GM19395 (cell line): ENCODE measurements at regions not wholly inside any gene's neighbourhood (a gene's known extent, or its start where the extent isn't known, plus 50 kb on each side); places are given as distances from the start of the nearest gene placed in this dataset.
"Not testable (repeated sequence)": the region's sequence is repeated elsewhere in the genome, so short reads cannot be mapped to it uniquely, and the experiment has no call there.

ENCODE experiments used
- ATAC-seq: cut with Tn5 transposase; IDR thresholded peaks from one replicate; pipeline ENCODE4 v1.9.1; 2021; ENCODE audit warnings: mild to moderate bottlenecking, moderate library complexity; ENCODE audit not compliant: unreplicated experiment

- ATAC-seq: no peak
Measured at GRCh38 chr12:107826276-107826675, 51.8 kb downstream of the ASCL4 start.

- no peak for ATAC-seq
Measured at GRCh38 chr12:107829271-107829670, 54.8 kb downstream of the ASCL4 start.

GRCh38 chr12:107832441-107832840 is 57.9 kb downstream of the ASCL4 start:
- ATAC-seq: no peak

GRCh38 chr12:107840186-107840585 is 65.7 kb downstream of the ASCL4 start:
- no peak for ATAC-seq

- no peak for ATAC-seq
Measured at GRCh38 chr12:107843351-107844311, 69.1 kb downstream of the ASCL4 start.

- no peak for ATAC-seq
Measured at GRCh38 chr12:107844312-107844921, 69.9 kb downstream of the ASCL4 start.

- ATAC-seq: no peak
Measured at GRCh38 chr12:107845226-107845979, 70.9 kb downstream of the ASCL4 start.

- no peak for ATAC-seq
Measured at GRCh38 chr12:107845980-107846659, 71.6 kb downstream of the ASCL4 start.

- no peak for ATAC-seq
Measured at GRCh38 chr12:107847430-107847829, 72.9 kb downstream of the ASCL4 start.

- ATAC-seq: no peak
Measured at GRCh38 chr12:107847830-107848229, 73.3 kb downstream of the ASCL4 start.

- no peak for ATAC-seq
Measured at GRCh38 chr12:107853479-107853878, 79.0 kb downstream of the ASCL4 start.

GRCh38 chr12:107855471-107855870 is 81.0 kb downstream of the ASCL4 start:
- ATAC-seq: no peak

GRCh38 chr12:107856096-107856495 is 81.6 kb downstream of the ASCL4 start:
- ATAC-seq: no peak

- no peak for ATAC-seq
Measured at GRCh38 chr12:107857191-107857590, 82.7 kb downstream of the ASCL4 start.

- ATAC-seq: no peak
Measured at GRCh38 chr12:107859367-107859766, 84.9 kb downstream of the ASCL4 start.

- ATAC-seq: no peak
Measured at GRCh38 chr12:107864235-107864634, 89.7 kb downstream of the ASCL4 start.

GRCh38 chr12:107864727-107865126 is 90.2 kb downstream of the ASCL4 start:
- not testable (repeated sequence) for ATAC-seq

- ATAC-seq: no peak
Measured at GRCh38 chr12:107873223-107873622, 98.7 kb downstream of the ASCL4 start.

GRCh38 chr12:107875786-107876185 is 101.3 kb downstream of the ASCL4 start:
- ATAC-seq: no peak

- ATAC-seq: no peak
Measured at GRCh38 chr12:107884769-107885694, 110.5 kb downstream of the ASCL4 start.
